ENCODE measurements at regions not wholly inside any gene's neighbourhood (a gene's known extent, or its start where the extent isn't known, plus 50 kb on each side); places are given as distances from the start of the nearest gene placed in this dataset.

DNA sequence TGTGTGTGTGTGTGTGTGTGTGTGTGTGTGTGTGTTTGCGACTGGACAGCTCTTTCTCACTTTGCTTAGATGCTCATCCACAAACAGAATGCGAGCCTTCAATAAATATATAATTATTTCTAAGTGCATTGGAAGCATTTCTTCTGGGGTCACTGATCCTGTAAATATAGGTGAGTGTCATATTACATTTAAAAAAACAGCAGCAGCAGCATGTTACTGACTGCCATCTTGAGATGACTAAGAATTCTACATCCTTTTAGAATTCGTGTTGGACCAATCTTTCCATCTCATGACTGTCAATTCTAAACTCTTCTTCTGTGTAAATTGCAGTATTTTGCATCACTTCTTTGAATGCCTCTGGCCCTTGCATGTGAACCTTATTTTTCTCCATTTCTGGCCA is 238.0 kb upstream of the DDI1 start:
- no peak for TF ChIP-seq GATA3 (IDR thresholded peaks at IDR 0.05; ENCODE audit: low read depth, low read length)
- TF ChIP-seq GATA2 (IDR thresholded peaks at IDR 0.05; ENCODE audit: low read depth, low read length) = no peak

DNA sequence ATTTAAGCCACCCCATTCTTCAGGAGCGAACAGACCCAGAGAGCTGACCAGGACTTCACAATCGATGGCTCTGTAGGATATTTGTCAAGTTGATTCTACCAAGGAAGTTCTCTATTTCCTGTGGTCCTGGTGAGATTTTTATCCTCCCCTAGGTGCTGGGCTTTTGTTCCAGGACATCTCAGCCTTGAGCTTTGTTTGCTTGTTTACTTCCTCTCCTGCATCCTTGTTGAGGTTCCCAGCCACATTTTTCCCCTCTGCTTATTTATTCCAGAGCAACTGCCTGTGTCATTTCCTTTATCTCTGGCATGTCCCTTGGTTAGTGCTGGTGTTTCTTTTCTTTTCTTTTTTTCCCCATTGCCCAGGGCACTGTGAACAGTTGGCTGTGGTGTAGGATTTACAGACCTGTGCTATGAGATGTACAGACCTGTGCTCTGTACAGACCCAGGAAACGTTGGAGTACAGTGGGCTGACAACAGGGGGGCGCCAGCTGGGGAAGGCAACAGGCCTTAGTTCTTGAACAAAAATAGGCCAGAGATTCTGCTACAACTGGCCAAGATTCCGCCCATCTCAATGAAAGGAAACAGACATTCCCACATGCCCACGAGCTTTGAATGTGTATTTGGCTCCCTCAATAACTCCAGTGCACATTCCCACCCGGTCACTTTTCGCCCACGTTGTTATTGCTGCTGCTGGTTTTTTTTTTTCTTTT is 235.9 kb upstream of the DDI1 start:
- TF ChIP-seq GATA2 (IDR thresholded peaks at IDR 0.05; ENCODE audit: low read depth, low read length) (no peak), GATA3 (IDR thresholded peaks at IDR 0.05; ENCODE audit: low read depth, low read length) (no peak)

DNA sequence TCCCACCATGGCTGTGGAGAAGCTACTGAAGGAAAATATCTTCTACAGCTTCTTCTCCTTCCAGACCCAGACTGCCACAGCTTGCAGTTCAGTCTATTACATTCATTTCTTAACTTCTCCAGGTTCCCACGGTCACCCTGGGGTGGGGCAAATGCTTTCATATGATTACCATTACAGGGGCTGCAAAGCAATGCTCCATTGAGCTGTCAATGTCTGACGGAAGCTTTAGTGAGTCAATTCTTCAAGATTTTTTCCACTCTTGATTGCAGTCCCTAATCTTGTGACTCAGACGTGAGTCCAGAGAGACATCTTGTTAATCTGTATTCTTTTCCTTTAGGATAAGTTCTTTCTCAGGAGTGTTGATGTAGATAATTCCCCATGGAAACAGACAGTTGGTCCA is 233.4 kb upstream of the DDI1 start:
- TF ChIP-seq GATA2 (IDR thresholded peaks at IDR 0.05; ENCODE audit: low read depth, low read length) (no peak), GATA3 (IDR thresholded peaks at IDR 0.05; ENCODE audit: low read depth, low read length) (no peak)

- no peak for TF ChIP-seq GATA2 (IDR thresholded peaks at IDR 0.05; ENCODE audit: low read depth, low read length)
- no peak for TF ChIP-seq GATA3 (IDR thresholded peaks at IDR 0.05; ENCODE audit: low read depth, low read length)
Observed at GRCh38 chr11:103805688-103806009, 230.8 kb upstream of the DDI1 start.

DNA sequence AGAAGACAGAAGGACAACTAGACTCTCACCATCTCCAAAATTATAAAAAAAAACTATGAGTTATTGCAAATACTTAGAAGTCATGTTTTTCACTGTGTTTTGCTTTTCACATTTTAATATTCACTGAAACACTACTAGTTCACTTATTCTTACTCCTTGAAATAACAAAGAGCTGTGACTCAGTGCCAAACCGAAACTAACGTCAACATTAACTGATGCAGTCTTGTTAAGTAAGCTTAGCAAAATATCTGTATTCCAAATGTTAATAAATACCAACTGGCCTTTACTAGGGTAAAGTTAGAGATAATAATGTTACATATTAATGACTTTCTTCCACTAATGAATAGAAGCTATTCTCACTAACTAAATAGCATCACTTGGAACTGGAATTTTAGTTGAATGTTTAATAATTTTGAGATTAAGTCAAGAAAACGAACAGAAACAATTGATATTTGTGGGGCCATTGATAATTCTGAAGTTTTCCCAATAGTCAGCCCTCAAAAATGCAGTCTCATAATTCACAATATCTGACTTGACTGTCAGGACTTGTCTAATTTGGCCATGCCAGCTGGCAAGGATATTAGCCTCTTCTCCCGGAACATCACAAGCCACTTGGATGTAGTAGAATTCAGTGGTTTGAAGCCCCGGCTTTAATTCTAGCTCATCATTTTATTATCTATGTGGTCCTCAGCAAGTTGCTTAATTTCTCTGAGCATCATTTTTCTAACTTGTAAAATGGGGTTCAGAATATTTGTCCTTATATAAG is 230.1 kb upstream of the DDI1 start:
- TF ChIP-seq GATA3 (IDR thresholded peaks at IDR 0.05; ENCODE audit: low read depth, low read length) = no peak
- no peak for TF ChIP-seq GATA2 (IDR thresholded peaks at IDR 0.05; ENCODE audit: low read depth, low read length)

- no peak for TF ChIP-seq GATA2 (IDR thresholded peaks at IDR 0.05; ENCODE audit: low read depth, low read length)
- no peak for TF ChIP-seq GATA3 (IDR thresholded peaks at IDR 0.05; ENCODE audit: low read depth, low read length)
Observed at GRCh38 chr11:103807806-103808205, 228.6 kb upstream of the DDI1 start.

DNA sequence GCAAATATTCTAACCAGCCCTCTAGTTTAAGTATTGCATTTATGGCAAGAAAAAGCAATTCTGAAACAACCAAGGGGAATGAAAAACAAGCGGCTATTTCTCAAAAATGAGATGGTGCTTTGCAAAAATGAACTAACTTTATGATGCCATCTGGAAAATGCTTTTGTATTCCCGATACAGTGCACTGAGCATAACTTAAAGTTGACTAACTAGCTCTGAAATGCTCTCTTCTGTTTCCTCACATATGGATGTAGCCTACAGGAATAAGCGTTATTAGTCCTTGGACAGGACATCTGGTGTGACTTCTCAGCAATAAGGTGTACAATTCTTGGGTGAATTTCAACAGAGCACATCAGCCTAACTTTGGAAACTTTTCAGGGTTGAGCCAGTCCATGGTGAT is 228.2 kb upstream of the DDI1 start:
- no peak for TF ChIP-seq GATA2 (IDR thresholded peaks at IDR 0.05; ENCODE audit: low read depth, low read length)
- TF ChIP-seq GATA3 (IDR thresholded peaks at IDR 0.05; ENCODE audit: low read depth, low read length) = no peak

DNA sequence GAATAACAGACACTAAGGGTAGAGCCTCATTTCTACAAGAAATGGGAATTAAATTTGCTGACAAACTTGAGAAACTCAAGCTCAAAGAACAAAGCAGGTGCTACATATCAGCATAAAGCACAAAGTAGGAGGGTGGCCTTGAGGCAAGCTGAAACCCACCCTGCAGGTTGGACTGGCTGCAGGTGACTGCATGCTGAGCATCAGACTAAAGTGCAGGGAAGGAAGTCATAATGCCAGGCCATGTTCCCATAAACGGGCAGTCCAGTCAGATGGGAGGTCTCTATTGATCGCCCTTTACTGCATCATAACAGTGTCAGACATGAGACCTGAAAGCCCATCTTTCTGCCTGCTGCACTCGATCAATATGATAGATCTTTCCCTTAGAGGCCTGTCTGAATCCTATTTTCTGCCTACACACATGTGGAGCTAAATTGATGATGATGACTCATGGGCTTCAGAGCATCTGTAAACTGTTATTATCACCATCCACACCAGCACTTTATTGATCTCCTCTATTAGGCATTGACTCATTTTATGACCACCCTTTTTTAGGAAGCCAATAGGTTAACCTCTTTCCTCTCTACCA is 224.5 kb upstream of the DDI1 start:
- no peak for TF ChIP-seq GATA3 (IDR thresholded peaks at IDR 0.05; ENCODE audit: low read depth, low read length)
- no peak for TF ChIP-seq GATA2 (IDR thresholded peaks at IDR 0.05; ENCODE audit: low read depth, low read length)

DNA sequence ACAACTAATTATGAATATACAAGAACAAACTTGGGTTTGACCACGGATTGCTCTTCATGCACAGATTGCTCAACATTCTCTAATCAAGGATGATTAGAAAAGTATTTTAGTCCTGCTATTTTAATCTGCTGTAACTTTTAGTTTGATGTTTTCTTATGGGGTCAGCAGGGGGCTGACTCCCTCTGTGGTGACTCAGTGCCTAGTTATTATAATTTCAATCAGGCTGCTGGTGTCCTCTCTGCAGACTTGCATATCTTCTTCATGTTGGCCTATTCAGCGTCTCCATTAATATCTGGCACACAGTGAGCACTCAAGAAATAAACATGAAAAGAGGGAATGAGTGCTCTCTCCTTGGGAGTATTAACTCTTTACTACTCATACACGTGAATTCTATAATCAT is 223.8 kb upstream of the DDI1 start:
- TF ChIP-seq GATA3 (IDR thresholded peaks at IDR 0.05; ENCODE audit: low read depth, low read length) (no peak), GATA2 (IDR thresholded peaks at IDR 0.05; ENCODE audit: low read depth, low read length) (no peak)

DNA sequence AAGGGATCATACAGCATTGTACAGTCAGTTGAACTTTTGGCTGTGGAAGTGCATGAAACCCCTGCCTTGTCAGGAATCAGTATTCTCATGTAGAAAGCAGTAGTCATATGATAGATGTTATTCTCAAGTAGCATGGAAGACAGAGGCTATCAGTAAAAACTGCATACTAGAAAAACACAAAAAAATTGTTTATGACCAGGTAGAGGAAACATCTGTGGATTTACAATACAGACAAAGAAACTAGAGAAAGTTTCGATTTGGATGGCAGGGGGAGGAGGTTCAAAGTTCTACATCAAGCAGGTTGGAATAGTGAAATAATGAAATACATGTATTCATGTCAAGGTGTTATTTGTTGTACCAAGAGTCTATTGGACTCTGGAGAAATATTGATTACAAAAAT is 212.3 kb upstream of the DDI1 start:
- TF ChIP-seq GATA2 (IDR thresholded peaks at IDR 0.05; ENCODE audit: low read depth, low read length) (no peak), GATA3 (IDR thresholded peaks at IDR 0.05; ENCODE audit: low read depth, low read length) (no peak)

GRCh38 chr11:103825469-103825868 is 211.0 kb upstream of the DDI1 start:
- TF ChIP-seq GATA2 (IDR thresholded peaks at IDR 0.05; ENCODE audit: low read depth, low read length) (no peak), GATA3 (IDR thresholded peaks at IDR 0.05; ENCODE audit: low read depth, low read length) (no peak)

DNA sequence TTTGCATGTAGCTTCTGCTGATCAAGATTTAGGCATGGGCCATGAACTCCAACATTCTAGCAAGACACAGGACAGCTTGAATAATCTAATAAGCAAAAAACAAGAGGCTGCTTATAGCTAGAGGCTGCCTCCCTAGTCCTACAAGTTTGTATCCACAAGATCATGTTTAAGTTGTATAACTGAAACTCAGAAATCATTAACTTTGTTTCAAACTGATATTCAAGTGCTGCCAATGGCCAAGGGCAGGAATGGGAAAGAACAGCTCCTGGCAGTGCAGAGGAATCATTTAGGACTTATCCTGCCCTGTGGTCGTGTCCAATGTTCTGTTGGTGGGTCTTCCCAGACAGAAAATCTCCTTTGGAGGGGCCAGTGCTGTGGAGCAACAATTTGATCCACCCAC is 209.6 kb upstream of the DDI1 start:
- TF ChIP-seq GATA2 (IDR thresholded peaks at IDR 0.05; ENCODE audit: low read depth, low read length) (no peak), GATA3 (IDR thresholded peaks at IDR 0.05; ENCODE audit: low read depth, low read length) (no peak)

- no peak for TF ChIP-seq GATA3 (IDR thresholded peaks at IDR 0.05; ENCODE audit: low read depth, low read length)
- TF ChIP-seq GATA2 (IDR thresholded peaks at IDR 0.05; ENCODE audit: low read depth, low read length) = no peak
Observed at GRCh38 chr11:103829596-103829995, 206.8 kb upstream of the DDI1 start.

DNA sequence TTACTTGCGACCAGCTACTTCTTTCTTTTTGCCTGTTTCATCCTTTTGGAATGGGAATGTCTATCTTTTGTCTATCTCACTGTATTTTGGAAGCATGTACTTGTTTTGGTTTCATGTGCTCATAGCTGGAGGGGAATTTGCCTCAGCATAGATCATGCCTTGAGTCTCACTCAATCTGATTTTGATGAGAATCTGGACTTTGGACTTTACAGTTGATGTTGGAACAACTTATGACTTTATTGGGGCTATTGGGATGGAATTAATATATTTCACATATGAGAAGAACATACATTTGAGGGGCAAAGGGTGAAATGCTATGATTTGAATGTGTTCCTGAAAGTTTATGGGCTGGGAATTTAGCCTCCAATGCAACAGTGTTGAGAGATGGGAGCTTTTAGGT is 206.2 kb upstream of the DDI1 start:
- TF ChIP-seq GATA2 (IDR thresholded peaks at IDR 0.05; ENCODE audit: low read depth, low read length) (no peak), GATA3 (IDR thresholded peaks at IDR 0.05; ENCODE audit: low read depth, low read length) (no peak)

DNA sequence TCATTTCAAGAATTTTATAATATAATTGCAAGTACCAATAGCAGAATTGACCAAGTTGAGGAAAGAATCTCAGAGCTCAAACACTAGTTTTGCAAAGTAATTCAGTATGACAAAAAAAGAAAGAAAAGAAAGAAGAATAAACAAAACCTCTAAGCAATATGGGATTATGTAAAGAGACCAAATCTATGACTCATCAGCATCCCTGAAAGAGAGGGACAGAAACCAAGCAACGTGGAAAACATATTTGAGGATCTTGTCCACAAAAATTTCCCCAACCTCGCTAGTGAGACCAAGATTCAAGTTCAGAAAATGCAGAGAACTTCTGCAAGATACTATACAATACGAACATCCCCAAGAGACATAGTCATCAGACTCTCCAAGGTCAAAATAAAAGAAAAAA is 203.7 kb upstream of the DDI1 start:
- TF ChIP-seq GATA3 (IDR thresholded peaks at IDR 0.05; ENCODE audit: low read depth, low read length) = no peak
- no peak for TF ChIP-seq GATA2 (IDR thresholded peaks at IDR 0.05; ENCODE audit: low read depth, low read length)
